Pancreas (tissue), 10 donors: ENCODE measurements at regions not wholly inside any gene's neighbourhood (a gene's known extent, or its start where the extent isn't known, plus 50 kb on each side); places are given as distances from the start of the nearest gene placed in this dataset.

Source experiments
- ATAC-seq, 4 donors: fragments of 200-7000 bp; cut with Tn5 transposase; one replicate each; pipeline versions ENCODE4 v1.8.0 to v1.9.1; 2020; ENCODE audit warnings: mild to moderate bottlenecking in 4 of 4, moderate library complexity in 4 of 4
- DNase-seq, 6 donors: peaks; one replicate each; pipeline ENCODE4 v3.0.0-alpha.2; 2020
- FAIRE-seq: peaks from 2 replicates; lab custom pipeline; 2012; peaks lifted over from hg19 to GRCh38; lab: Jason Lieb, UNC
- H3K27ac ChIP-seq, 4 donors: fragments of 200-600 bp; sonication (generic); 1 replicate in 3 of 4; 2 replicates in 1 of 4; pipeline versions ENCODE4 v1.5.0 to v1.8.0; 2020
- H3K27me3 ChIP-seq, 4 donors: fragments of 200-600 bp; one replicate each; pipeline ENCODE4 v1.8.0; 2021
- H3K36me3 ChIP-seq, 3 donors: fragments of 200-600 bp; sonication (generic) in 1 of 3; one replicate each; pipeline versions ENCODE4 v1.5.0 to v1.8.0; 2020 to 2021
- H3K4me1 ChIP-seq, 3 donors: fragments of 200-600 bp; one replicate each; pipeline ENCODE4 v1.8.0; 2021
- H3K4me3 ChIP-seq, 4 donors: fragments of 200-600 bp; sonication (generic) in 2 of 4; one replicate each; pipeline versions ENCODE4 v1.5.0 to v1.8.0; 2020 to 2021
- H3K9me3 ChIP-seq, 4 donors: fragments of 200-600 bp; one replicate each; pipeline ENCODE4 v1.8.0; 2021
- WGBS, 2 donors: extraction: QIAGEN DNeasy Blood & Tissue Kit; methylation state at CpG; one replicate each; pipeline ENCODE4 v1.1.7; 2013; 5-methylcytosine and 5-hydroxymethylcytosine counted together
- intact Hi-C, 3 donors: fragments of 100-400 bp; cut with DNase I; formaldehyde crosslinking; loops; one replicate each; pipeline versions ENCODE4 v1.11.1 to v1.14.2; 2022
- TF ChIP-seq, protein P1 (sequence below), 4 donors: fragments of 200-600 bp; sonication (generic) in 3 of 4; IDR thresholded peaks; one replicate each; pipeline versions ENCODE4 v1.5.0 to v1.8.0; 2021; ENCODE audit warnings: antibody characterized with exemption in 4 of 4
- donor health status: healthy with polysubstance abuse.
- donor health status: DM: no; HTN: no; CAD: no; lungs with moderate emphysema.
- donor health status: DM: no; HTN: no; CAD: no.
- donor health status: control.
- donor health status: control.
- donor health status: Bipolar disorder and iron deficiency.
- donor health status: DM: yes; HTN: yes; CAD: no.
- donor health status: DM: no; HTN: no; CAD: no.
- donor health status: DM: no; HTN: no; CAD: no.
- donor health status: DM: yes; HTN: yes; CAD: no.

DNA sequence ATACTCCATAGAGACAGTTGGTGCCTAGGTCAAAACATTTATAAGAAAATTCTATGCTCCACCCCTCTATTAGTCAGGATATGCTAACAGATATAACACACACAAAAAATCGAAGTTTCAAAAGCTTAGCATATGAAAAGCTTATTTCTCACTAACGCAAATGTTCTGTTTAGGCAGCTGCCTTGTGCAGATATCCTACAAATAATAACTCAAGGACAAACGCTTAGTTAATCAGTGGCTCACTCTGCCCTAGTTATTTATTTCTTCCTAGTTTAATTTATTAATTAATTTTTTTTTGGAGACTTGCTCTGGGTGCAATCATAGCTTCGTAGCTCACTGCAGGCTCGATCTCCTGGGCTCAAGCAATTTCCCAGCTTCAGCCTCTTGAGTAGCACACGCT, 259.7 kb upstream of the GPC6 start:
- no peak for FAIRE-seq
- H3K4me3 ChIP-seq, result no peak overlapping the region
- no peak for DNase-seq
- TF ChIP-seq, protein P1, sequence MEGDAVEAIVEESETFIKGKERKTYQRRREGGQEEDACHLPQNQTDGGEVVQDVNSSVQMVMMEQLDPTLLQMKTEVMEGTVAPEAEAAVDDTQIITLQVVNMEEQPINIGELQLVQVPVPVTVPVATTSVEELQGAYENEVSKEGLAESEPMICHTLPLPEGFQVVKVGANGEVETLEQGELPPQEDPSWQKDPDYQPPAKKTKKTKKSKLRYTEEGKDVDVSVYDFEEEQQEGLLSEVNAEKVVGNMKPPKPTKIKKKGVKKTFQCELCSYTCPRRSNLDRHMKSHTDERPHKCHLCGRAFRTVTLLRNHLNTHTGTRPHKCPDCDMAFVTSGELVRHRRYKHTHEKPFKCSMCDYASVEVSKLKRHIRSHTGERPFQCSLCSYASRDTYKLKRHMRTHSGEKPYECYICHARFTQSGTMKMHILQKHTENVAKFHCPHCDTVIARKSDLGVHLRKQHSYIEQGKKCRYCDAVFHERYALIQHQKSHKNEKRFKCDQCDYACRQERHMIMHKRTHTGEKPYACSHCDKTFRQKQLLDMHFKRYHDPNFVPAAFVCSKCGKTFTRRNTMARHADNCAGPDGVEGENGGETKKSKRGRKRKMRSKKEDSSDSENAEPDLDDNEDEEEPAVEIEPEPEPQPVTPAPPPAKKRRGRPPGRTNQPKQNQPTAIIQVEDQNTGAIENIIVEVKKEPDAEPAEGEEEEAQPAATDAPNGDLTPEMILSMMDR (IDR thresholded peaks at IDR 0.05), result no peak
- intact Hi-C loops, result no loop called here
- peak; percentile 41 to 82 (median 70) for ATAC-seq
- no peaks in the 10 kb centered on the region for H3K9me3 ChIP-seq
- H3K27ac ChIP-seq, result no peak overlapping the region
- peaks cover 0 to 6% (median 4%) of the 10 kb centered on the region in 3 donors for H3K4me1 ChIP-seq
- H3K36me3 ChIP-seq, result no peaks in the 10 kb centered on the region
- H3K27me3 ChIP-seq, result no peaks in the 10 kb centered on the region
- 22 to 25% methylated on average over 6 of the region's 6 CpGs for WGBS, 2 donors

DNA sequence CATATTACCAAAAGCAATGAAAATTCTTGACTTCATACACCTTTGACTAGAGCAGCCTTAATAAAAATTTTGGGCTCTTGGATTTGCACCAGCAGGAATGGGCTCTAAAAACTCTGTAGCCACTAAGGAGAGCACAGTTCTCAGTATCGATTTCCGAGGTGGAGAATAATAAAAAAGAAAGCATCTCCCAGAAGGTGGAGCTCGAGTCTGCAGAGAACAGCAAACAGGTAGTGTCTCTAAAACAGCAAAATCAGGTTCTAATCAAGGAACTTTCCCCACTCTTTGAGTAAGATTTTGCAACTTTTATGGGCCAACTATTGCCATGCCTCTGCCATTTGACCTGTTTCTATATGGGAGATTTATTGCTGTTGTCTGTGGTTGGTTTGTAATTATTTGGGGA, 258.7 kb upstream of the GPC6 start:
- DNase-seq (no peak), ATAC-seq (no peak), FAIRE-seq (no peak)
- 92 to 97% methylated on average over 3 of the region's 3 CpGs for WGBS, 2 donors
- Histone ChIP-seq H3K4me1 (peaks cover 0 to 6% (median 4%) of the 10 kb centered on the region in 3 donors), H3K27me3 (no peaks in the 10 kb centered on the region), H3K4me3 (no peak overlapping the region), H3K36me3 (no peaks in the 10 kb centered on the region), H3K27ac (no peak overlapping the region), H3K9me3 (no peaks in the 10 kb centered on the region)
- intact Hi-C loops, result no loop called here
- TF ChIP-seq, protein P1 (IDR thresholded peaks at IDR 0.05), result no peak

DNA sequence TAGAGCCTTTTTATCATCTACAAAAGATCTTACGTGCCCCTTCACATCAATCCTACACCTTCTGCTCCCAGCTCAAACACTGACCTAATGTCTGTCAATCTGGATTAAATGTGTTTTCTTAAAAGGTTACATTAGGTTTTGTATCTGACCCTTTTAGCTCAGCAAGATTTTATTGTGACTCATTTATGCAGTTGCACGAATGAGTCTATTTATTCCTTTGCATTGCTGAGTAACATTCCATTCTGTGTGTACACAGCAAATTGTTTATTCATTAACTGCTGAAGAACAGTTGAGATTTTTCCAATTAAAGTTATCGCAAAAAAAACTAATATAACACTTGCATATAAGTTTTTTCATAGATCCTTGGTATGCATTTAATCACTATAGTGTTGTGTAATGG, 253.9 kb upstream of the GPC6 start:
- intact Hi-C loops, result no loop called here
- no peaks in the 10 kb centered on the region for H3K9me3 ChIP-seq
- FAIRE-seq (no peak), DNase-seq (no peak), ATAC-seq (no peak)
- H3K36me3 ChIP-seq, result no peaks in the 10 kb centered on the region
- H3K4me3 ChIP-seq, result no peak overlapping the region
- WGBS, 2 donors, result 60% methylated on average over 3 of the region's 3 CpGs
- no peaks in the 10 kb centered on the region for H3K4me1 ChIP-seq
- TF ChIP-seq, protein P1 (IDR thresholded peaks at IDR 0.05), result no peak
- H3K27ac ChIP-seq, result no peak overlapping the region
- no peaks in the 10 kb centered on the region for H3K27me3 ChIP-seq

DNA sequence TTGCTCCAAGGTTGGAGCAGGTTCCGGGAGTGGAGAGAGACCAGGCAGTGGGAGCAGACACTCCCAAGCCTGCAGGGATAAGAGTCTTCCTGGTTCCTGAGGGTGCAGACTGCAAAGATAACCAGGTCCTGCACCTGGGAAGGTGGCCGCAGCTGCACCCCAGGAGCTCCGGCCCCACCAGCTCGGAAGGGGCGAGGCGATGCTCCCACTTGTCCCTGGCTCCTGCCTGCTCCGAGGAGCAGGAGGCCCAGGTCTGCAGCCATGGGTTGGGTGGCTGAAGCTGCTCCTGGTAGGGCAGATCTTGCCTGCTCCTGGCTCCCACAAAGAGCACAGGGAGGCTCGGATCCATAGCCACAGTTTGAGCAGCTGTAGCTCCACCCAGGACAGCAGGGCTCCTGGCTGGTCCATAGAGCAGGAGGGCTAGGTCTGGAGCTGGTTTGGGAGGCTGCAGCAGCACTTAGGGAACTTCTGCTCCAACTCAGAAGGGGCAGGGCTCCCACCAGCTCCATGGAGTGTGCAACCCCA, 251.6 kb upstream of the GPC6 start:
- H3K4me3 ChIP-seq, result no peak overlapping the region
- DNase-seq (peak in 1 of 6 donors; percentile 49), FAIRE-seq (no peak), ATAC-seq (no peak)
- no peaks in the 10 kb centered on the region for H3K4me1 ChIP-seq
- TF ChIP-seq, protein P1 (IDR thresholded peaks at IDR 0.05), result no peak
- 89 to 93% methylated on average over 8 of the region's 8 CpGs for WGBS, 2 donors
- intact Hi-C loops, result no loop called here
- H3K27ac ChIP-seq, result no peak overlapping the region
- no peaks in the 10 kb centered on the region for H3K27me3 ChIP-seq
- H3K36me3 ChIP-seq, result no peaks in the 10 kb centered on the region
- no peaks in the 10 kb centered on the region for H3K9me3 ChIP-seq

DNA sequence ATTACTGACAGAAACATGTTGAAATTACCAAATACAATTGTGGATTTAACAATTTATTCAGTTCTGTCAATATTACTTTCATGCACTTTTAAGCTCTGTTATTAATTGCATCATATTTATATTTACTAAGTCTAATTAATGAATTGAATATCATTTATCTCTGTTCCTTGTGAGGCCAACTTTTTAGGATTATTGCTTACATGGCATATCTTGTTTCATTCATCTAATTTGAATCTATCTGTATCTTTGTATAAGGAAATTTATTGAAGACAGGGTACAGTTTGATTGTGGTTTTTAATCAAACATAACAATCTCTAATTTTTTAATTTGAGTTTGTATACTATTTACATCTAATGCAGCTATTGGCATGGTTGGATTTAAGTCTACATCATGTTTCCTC, 249.9 kb upstream of the GPC6 start:
- DNase-seq, result no peak
- no peaks in the 10 kb centered on the region for H3K27me3 ChIP-seq
- no peak overlapping the region for H3K27ac ChIP-seq
- no peak overlapping the region for H3K4me3 ChIP-seq
- TF ChIP-seq, protein P1 (IDR thresholded peaks at IDR 0.05), result no peak
- ATAC-seq, result no peak
- peak; percentile 5 for FAIRE-seq
- H3K36me3 ChIP-seq, result no peaks in the 10 kb centered on the region
- no peaks in the 10 kb centered on the region for H3K9me3 ChIP-seq
- H3K4me1 ChIP-seq, result no peaks in the 10 kb centered on the region
- intact Hi-C loops, result no loop called here
